Spinal cord (tissue), 9 donors: ENCODE measurements at regions not wholly inside any gene's neighbourhood (a gene's known extent, or its start where the extent isn't known, plus 50 kb on each side); places are given as distances from the start of the nearest gene placed in this dataset.

Experiments used
- DNase-seq, 6 donors: peaks; one replicate each; pipeline versions ENCODE4 v3.0.0 to v3.0.0-alpha.2; 2013 to 2015; ENCODE audit warnings: low spot score in 6 of 6, low read depth in 4 of 6
- H3K27ac ChIP-seq: one replicate; pipeline ENCODE4 v1.5.1; 2013; ENCODE audit warnings: low read depth, low read length, control low read depth
- H3K27me3 ChIP-seq: one replicate; pipeline ENCODE4 v1.6.1; 2013; ENCODE audit warnings: low read length; ENCODE audit not compliant: control insufficient read depth, insufficient read depth
- H3K36me3 ChIP-seq: one replicate; pipeline ENCODE4 v1.6.1; 2013; ENCODE audit warnings: low read length; ENCODE audit not compliant: control insufficient read depth, insufficient read depth
- H3K4me1 ChIP-seq: one replicate; pipeline ENCODE4 v1.6.1; 2013; ENCODE audit warnings: low read length; ENCODE audit not compliant: control insufficient read depth, insufficient read depth
- H3K4me3 ChIP-seq: one replicate; pipeline ENCODE4 v1.5.1; 2013; ENCODE audit warnings: low read depth, low read length, control low read depth
- H3K9me3 ChIP-seq: one replicate; pipeline ENCODE4 v1.6.1; 2013; ENCODE audit warnings: low read length; ENCODE audit not compliant: control insufficient read depth, insufficient read depth
- WGBS: methylation state at CpG from one replicate; pipeline ENCODE4 v1.1.5; 2013; ENCODE audit warnings: missing lambda C conversion rate; ENCODE audit not compliant: insufficient coverage; 5-methylcytosine and 5-hydroxymethylcytosine counted together
- donor health status: healthy.

GRCh38 chr7:119688831-119689230, 584.1 kb upstream of the KCND2 start:
- no peaks in the 10 kb centered on the region for H3K4me1 ChIP-seq
- WGBS = no CpG with 5 or more reads among the region's 2 CpGs
- DNase-seq = no peak
- no peaks in the 10 kb centered on the region for H3K27me3 ChIP-seq
- no peak overlapping the region for H3K27ac ChIP-seq
- H3K36me3 ChIP-seq = no peaks in the 10 kb centered on the region
- H3K4me3 ChIP-seq = no peak overlapping the region
- H3K9me3 ChIP-seq = no peaks in the 10 kb centered on the region

- 75% methylated on average over 2 of the region's 3 CpGs for WGBS
- Histone ChIP-seq H3K9me3 (no peaks in the 10 kb centered on the region), H3K4me1 (no peaks in the 10 kb centered on the region)
These were observed 580.4 kb upstream of the KCND2 start for GRCh38 chr7:119692541-119692940.

GRCh38 chr7:119694506-119694905, 578.5 kb upstream of the KCND2 start:
- DNase-seq = no peak

More at GRCh38 chr7:119692541-119692940, 580.4 kb upstream of the KCND2 start:
- H3K27me3 ChIP-seq = no peaks in the 10 kb centered on the region
- no peak overlapping the region for H3K27ac ChIP-seq
- no peaks in the 10 kb centered on the region for H3K36me3 ChIP-seq
- H3K4me3 ChIP-seq = no peak overlapping the region
- no peak for DNase-seq

GRCh38 chr7:119696336-119696735, 576.6 kb upstream of the KCND2 start:
- H3K27ac ChIP-seq = no peak overlapping the region
- H3K4me3 ChIP-seq = no peak overlapping the region
- DNase-seq = no peak
- no peaks in the 10 kb centered on the region for H3K36me3 ChIP-seq
- 67% methylated on average over 1 of the region's 3 CpGs for WGBS
- H3K27me3 ChIP-seq = no peaks in the 10 kb centered on the region
- no peaks in the 10 kb centered on the region for H3K4me1 ChIP-seq
- no peaks in the 10 kb centered on the region for H3K9me3 ChIP-seq

More at GRCh38 chr7:119694506-119694905, 578.5 kb upstream of the KCND2 start:
- Histone ChIP-seq H3K27me3 (no peaks in the 10 kb centered on the region), H3K27ac (no peak overlapping the region), H3K9me3 (no peaks in the 10 kb centered on the region), H3K36me3 (no peaks in the 10 kb centered on the region), H3K4me1 (no peaks in the 10 kb centered on the region), H3K4me3 (no peak overlapping the region)
- no CpG with 5 or more reads among the region's 1 CpG for WGBS

- Histone ChIP-seq H3K27ac (no peak overlapping the region), H3K36me3 (no peaks in the 10 kb centered on the region), H3K4me3 (no peak overlapping the region), H3K27me3 (no peaks in the 10 kb centered on the region), H3K4me1 (no peaks in the 10 kb centered on the region), H3K9me3 (no peaks in the 10 kb centered on the region)
- DNase-seq = no peak
- WGBS = no CpG with 5 or more reads among the region's 1 CpG
These were observed 569.1 kb upstream of the KCND2 start for GRCh38 chr7:119703895-119704294.

- no peak overlapping the region for H3K27ac ChIP-seq
- no peaks in the 10 kb centered on the region for H3K9me3 ChIP-seq
- no CpG with 5 or more reads among the region's 2 CpGs for WGBS
- DNase-seq = no peak
- H3K36me3 ChIP-seq = no peaks in the 10 kb centered on the region
- H3K4me3 ChIP-seq = no peak overlapping the region
- H3K4me1 ChIP-seq = no peaks in the 10 kb centered on the region
- no peaks in the 10 kb centered on the region for H3K27me3 ChIP-seq
These were observed 566.4 kb upstream of the KCND2 start for GRCh38 chr7:119706608-119707007.

- Histone ChIP-seq H3K9me3 (no peaks in the 10 kb centered on the region), H3K36me3 (no peaks in the 10 kb centered on the region), H3K4me3 (no peak overlapping the region), H3K4me1 (no peaks in the 10 kb centered on the region), H3K27me3 (no peaks in the 10 kb centered on the region), H3K27ac (no peak overlapping the region)
- 60% methylated on average over 1 of the region's 3 CpGs for WGBS
- no peak for DNase-seq
These were observed 564.1 kb upstream of the KCND2 start for GRCh38 chr7:119708891-119709290.

- Histone ChIP-seq H3K27me3 (no peaks in the 10 kb centered on the region), H3K4me1 (no peaks in the 10 kb centered on the region), H3K4me3 (no peak overlapping the region), H3K27ac (no peak overlapping the region), H3K9me3 (no peaks in the 10 kb centered on the region), H3K36me3 (no peaks in the 10 kb centered on the region)
- no peak for DNase-seq
- WGBS = no CpG with 5 or more reads among the region's 3 CpGs
These were observed 561.9 kb upstream of the KCND2 start for GRCh38 chr7:119711104-119711503.

- peak in 1 of 6 donors; percentile 24 for DNase-seq
- Histone ChIP-seq H3K27me3 (no peaks in the 10 kb centered on the region), H3K4me3 (no peak overlapping the region), H3K27ac (no peak overlapping the region), H3K4me1 (no peaks in the 10 kb centered on the region), H3K36me3 (no peaks in the 10 kb centered on the region), H3K9me3 (no peaks in the 10 kb centered on the region)
- 64% methylated on average over 3 of the region's 4 CpGs for WGBS
These were observed 560.0 kb upstream of the KCND2 start for GRCh38 chr7:119712886-119713462.

GRCh38 chr7:119713606-119714005, 559.4 kb upstream of the KCND2 start:
- Histone ChIP-seq H3K36me3 (no peaks in the 10 kb centered on the region), H3K4me3 (no peak overlapping the region), H3K27me3 (no peaks in the 10 kb centered on the region), H3K4me1 (no peaks in the 10 kb centered on the region), H3K9me3 (no peaks in the 10 kb centered on the region), H3K27ac (no peak overlapping the region)
- DNase-seq = no peak
- no CpG with 5 or more reads among the region's 7 CpGs for WGBS
